Suprapubic skin (tissue), 4 donors: ENCODE measurements at regions not wholly inside any gene's neighbourhood (a gene's known extent, or its start where the extent isn't known, plus 50 kb on each side); places are given as distances from the start of the nearest gene placed in this dataset.
"Not testable (repeated sequence)": the region's sequence is repeated elsewhere in the genome, so short reads cannot be mapped to it uniquely, and the experiment has no call there.

Experiments used
- DNase-seq, 2 donors: peaks; one replicate each; pipeline ENCODE4 v3.0.0-alpha.2; 2019; ENCODE audit warnings: low spot score in 2 of 2
- H3K27ac ChIP-seq: fragments of 200-600 bp; sonication (generic); one replicate; pipeline ENCODE4 v1.5.1; 2019
- H3K27me3 ChIP-seq: fragments of 200-600 bp; sonication (generic); one replicate; pipeline ENCODE4 v1.5.1; 2019
- H3K36me3 ChIP-seq: fragments of 200-600 bp; sonication (generic); one replicate; pipeline ENCODE4 v1.5.1; 2019
- H3K4me1 ChIP-seq: fragments of 200-600 bp; sonication (generic); one replicate; pipeline ENCODE4 v1.5.1; 2019
- H3K4me3 ChIP-seq: fragments of 200-600 bp; sonication (generic); one replicate; pipeline ENCODE4 v1.5.1; 2019; ENCODE audit warnings: mild to moderate bottlenecking
- H3K9me3 ChIP-seq: fragments of 200-600 bp; sonication (generic); one replicate; pipeline ENCODE4 v1.5.1; 2019
- EP300 ChIP-seq: sonication (generic); formaldehyde crosslinking; IDR thresholded peaks from one replicate; pipeline ENCODE4 v1.6.1; 2017; ENCODE audit warnings: antibody characterized with exemption
- POLR2A ChIP-seq, 2 donors: fragments of 450-650 bp; IDR thresholded peaks; one replicate each; pipeline ENCODE4 v1.6.1; 2017; ENCODE audit warnings: antibody characterized with exemption in 2 of 2, mild to moderate bottlenecking in 2 of 2, moderate library complexity in 2 of 2
- POLR2AphosphoS5 ChIP-seq, 3 donors: sonication (generic); formaldehyde crosslinking; IDR thresholded peaks; one replicate each; pipeline ENCODE4 v1.6.1; 2017; ENCODE audit warnings: antibody characterized with exemption in 3 of 3
- WGBS: methylation state at CpG from one replicate; pipeline ENCODE4 v1.1.5; 2018; 5-methylcytosine and 5-hydroxymethylcytosine counted together
- TF ChIP-seq, protein P1 (sequence below), 2 donors: fragments of 200-600 bp in 1 of 2; fragments of 450-650 bp in 1 of 2; sonication (generic) in 1 of 2; IDR thresholded peaks; one replicate each; pipeline ENCODE4 v1.5.1; 2016 to 2019; ENCODE audit warnings: antibody characterized with exemption in 2 of 2, mild to moderate bottlenecking in 1 of 2, moderate library complexity in 1 of 2

DNA sequence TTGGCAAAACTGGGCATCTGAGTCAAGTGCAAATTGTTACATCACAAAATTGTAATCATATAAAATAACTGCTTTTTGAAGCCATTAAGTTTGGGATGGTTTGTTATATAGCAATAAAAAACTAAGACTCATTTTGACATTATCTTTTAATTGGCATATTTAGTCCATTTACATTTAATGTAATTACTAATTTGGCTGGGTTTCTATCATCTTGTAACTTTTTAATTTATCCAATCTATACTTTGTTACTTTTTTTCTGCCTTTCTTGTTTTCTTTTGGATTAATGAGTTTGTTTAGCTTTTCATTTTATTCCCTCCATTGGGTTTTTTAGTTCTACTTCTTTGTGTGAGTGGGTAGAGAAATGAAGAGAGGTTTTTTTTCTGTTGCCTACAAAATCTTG lies 76.3 kb downstream of the DRAM2 start:
- no peak for DNase-seq
- H3K27ac ChIP-seq: no peak overlapping the region
- TF ChIP-seq EP300 (no peak), POLR2A (IDR thresholded peaks at IDR 0.05) (no peak), POLR2AphosphoS5 (IDR thresholded peaks at IDR 0.05) (no peak)
- TF ChIP-seq, protein P1, sequence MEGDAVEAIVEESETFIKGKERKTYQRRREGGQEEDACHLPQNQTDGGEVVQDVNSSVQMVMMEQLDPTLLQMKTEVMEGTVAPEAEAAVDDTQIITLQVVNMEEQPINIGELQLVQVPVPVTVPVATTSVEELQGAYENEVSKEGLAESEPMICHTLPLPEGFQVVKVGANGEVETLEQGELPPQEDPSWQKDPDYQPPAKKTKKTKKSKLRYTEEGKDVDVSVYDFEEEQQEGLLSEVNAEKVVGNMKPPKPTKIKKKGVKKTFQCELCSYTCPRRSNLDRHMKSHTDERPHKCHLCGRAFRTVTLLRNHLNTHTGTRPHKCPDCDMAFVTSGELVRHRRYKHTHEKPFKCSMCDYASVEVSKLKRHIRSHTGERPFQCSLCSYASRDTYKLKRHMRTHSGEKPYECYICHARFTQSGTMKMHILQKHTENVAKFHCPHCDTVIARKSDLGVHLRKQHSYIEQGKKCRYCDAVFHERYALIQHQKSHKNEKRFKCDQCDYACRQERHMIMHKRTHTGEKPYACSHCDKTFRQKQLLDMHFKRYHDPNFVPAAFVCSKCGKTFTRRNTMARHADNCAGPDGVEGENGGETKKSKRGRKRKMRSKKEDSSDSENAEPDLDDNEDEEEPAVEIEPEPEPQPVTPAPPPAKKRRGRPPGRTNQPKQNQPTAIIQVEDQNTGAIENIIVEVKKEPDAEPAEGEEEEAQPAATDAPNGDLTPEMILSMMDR (IDR thresholded peaks at IDR 0.05): no peak
- H3K4me1 ChIP-seq: no peaks in the 10 kb centered on the region
- H3K9me3 ChIP-seq: peaks cover 13% of the 10 kb centered on the region
- no peaks in the 10 kb centered on the region for H3K36me3 ChIP-seq
- no peak overlapping the region for H3K4me3 ChIP-seq
- peaks cover 3% of the 10 kb centered on the region for H3K27me3 ChIP-seq

DNA sequence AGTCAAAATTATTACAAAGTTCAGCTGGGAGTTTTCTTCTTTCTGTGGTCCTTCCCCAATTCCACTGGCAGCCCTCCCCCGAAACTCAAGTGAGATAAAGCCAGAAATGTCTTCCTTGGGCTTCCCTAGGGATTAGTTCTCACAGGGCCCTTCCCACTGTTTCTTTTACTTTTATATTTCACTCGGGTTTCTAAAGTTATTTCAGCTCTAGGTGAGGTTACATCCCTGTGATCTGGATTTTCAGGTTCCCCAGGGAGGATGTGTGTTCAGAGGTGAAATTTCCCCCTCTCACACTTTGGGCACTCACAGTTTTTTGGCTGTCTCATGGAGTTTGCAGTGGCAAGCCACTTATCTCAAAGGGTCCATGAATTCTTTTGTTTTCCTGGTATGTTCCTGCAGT lies 77.3 kb downstream of the DRAM2 start:
- Histone ChIP-seq H3K27me3 (peaks cover 3% of the 10 kb centered on the region), H3K36me3 (no peaks in the 10 kb centered on the region), H3K9me3 (peaks cover 12% of the 10 kb centered on the region), H3K27ac (no peak overlapping the region), H3K4me3 (no peak overlapping the region), H3K4me1 (no peaks in the 10 kb centered on the region)
- 64% methylated on average over 2 of the region's 2 CpGs for WGBS
- TF ChIP-seq POLR2AphosphoS5 (IDR thresholded peaks at IDR 0.05): no peak
- TF ChIP-seq POLR2A (IDR thresholded peaks at IDR 0.05): no peak
- TF ChIP-seq, protein P1 (IDR thresholded peaks at IDR 0.05): no peak
- no peak for TF ChIP-seq EP300
- DNase-seq: no peak

DNA sequence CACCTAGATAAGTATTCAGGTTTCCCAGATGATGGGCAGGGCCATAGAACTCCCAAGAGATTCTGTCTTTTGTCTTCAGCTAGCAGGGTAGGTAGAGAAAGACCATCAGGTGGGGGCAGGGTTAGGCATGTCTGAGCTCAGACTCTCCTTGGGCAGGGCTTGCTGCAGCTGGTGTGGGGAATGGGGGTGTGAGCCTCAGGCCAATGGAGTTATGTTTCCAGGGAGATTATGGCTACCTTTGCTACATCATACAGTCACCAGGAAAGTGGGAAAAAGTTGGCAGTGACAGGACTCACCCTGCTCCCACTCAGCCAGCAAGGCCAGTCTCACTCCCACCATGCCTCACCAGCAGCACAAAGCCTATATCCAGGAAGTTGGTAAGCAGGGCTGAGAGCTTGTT lies 77.8 kb downstream of the DRAM2 start:
- no peak for DNase-seq
- no peaks in the 10 kb centered on the region for H3K36me3 ChIP-seq

DNA sequence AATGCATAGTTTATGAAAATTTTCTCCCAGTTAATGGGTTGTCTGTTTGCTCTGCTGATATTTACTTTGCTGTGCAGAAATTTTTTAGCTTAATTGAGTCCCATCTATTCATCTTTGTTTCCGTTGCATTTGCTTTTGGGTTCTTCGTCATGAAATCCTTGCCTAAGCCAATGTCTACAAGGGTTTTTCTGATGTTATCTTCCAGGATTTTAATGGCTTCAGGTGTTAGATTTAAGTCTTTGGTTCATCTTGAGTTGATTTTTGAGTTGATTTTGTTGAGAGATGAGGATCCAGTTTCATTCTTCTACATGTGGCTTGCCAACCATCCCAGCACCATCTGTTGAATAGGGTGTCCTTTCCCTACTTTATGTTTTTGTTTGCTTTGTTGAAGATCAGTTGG lies 85.2 kb downstream of the DRAM2 start:
- TF ChIP-seq POLR2A (IDR thresholded peaks at IDR 0.05) (no peak), EP300 (no peak), POLR2AphosphoS5 (IDR thresholded peaks at IDR 0.05) (no peak)
- TF ChIP-seq, protein P1 (IDR thresholded peaks at IDR 0.05): no peak
- 85% methylated on average over 2 of the region's 2 CpGs for WGBS
- Histone ChIP-seq H3K4me1 (no peaks in the 10 kb centered on the region), H3K27ac (no peak overlapping the region), H3K27me3 (no peaks in the 10 kb centered on the region), H3K36me3 (no peaks in the 10 kb centered on the region), H3K4me3 (no peak overlapping the region), H3K9me3 (no peaks in the 10 kb centered on the region)
- no peak for DNase-seq

More for the DNA sequence above, 77.8 kb downstream of the DRAM2 start:
- Histone ChIP-seq H3K9me3 (peaks cover 6% of the 10 kb centered on the region), H3K4me1 (no peaks in the 10 kb centered on the region), H3K27me3 (peaks cover 3% of the 10 kb centered on the region), H3K4me3 (no peak overlapping the region), H3K27ac (no peak overlapping the region)
- TF ChIP-seq POLR2A (IDR thresholded peaks at IDR 0.05): no peak
- TF ChIP-seq POLR2AphosphoS5 (IDR thresholded peaks at IDR 0.05): no peak
- TF ChIP-seq, protein P1 (IDR thresholded peaks at IDR 0.05): no peak
- TF ChIP-seq EP300: no peak

DNA sequence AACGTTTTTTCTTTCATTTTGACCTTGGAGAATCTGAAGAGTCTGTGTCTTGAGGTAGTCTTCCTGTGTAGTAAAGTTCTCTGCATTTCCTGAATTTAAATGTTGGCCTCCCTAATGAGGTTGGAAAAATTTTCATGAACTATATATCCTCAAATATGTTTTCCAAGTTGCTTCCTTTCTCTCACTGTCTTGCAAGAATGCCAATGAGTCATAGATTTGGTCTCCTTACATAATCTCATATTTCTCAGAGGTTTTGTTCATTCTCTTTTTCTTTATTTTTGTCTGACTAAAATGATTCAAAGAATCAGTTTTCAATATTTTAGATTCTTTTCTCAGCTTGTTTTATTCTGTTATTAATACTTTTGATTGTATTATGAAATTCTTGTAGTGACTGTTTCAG lies 87.6 kb downstream of the DRAM2 start:
- Histone ChIP-seq H3K4me3 (no peak overlapping the region), H3K36me3 (no peaks in the 10 kb centered on the region), H3K27ac (no peak overlapping the region), H3K4me1 (no peaks in the 10 kb centered on the region), H3K9me3 (no peaks in the 10 kb centered on the region), H3K27me3 (no peaks in the 10 kb centered on the region)
- no peak for DNase-seq
- TF ChIP-seq, protein P1 (IDR thresholded peaks at IDR 0.05): no peak
- TF ChIP-seq EP300 (no peak), POLR2AphosphoS5 (IDR thresholded peaks at IDR 0.05) (no peak), POLR2A (IDR thresholded peaks at IDR 0.05) (no peak)
- 14% methylated on average over 1 of the region's 1 CpG for WGBS

DNA sequence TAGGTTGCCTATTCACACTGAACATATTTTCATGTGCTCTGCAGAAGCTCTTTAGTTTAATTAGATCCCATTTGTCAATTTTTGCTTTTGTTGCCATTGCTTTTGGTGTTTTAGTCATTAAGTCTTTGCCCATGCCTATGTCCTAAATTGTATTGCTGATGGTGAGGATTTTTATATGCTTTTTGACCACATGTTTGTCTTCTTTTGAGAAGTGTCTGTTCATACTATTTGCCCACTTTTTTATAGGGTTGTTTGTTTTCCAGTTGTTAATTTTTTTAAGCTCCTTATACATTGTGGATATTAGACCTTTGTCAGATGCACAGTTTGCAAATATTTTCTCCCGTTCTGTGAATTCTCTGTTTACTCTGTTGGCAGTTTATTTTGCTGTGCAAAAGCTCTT lies 84.5 kb upstream of the LRIF1 start:
- H3K36me3 ChIP-seq, H3K27ac ChIP-seq, H3K27me3 ChIP-seq, DNase-seq, H3K9me3 ChIP-seq, H3K4me1 ChIP-seq, H3K4me3 ChIP-seq: not testable (repeated sequence)
- 93% methylated on average over 1 of the region's 1 CpG for WGBS
